Astrocyte (in vitro differentiated cells and primary cell): ENCODE measurements at regions not wholly inside any gene's neighbourhood (a gene's known extent, or its start where the extent isn't known, plus 50 kb on each side); places are given as distances from the start of the nearest gene placed in this dataset.

Source experiments
- CTCF ChIP-seq: IDR thresholded peaks from 2 replicates; pipeline ENCODE4 v1.5.1; 2011; ENCODE audit warnings: low read depth, mild to moderate bottlenecking, inconsistent platforms, low read length, moderate library complexity; ENCODE audit not compliant: insufficient read depth
- EZH2 ChIP-seq: IDR thresholded peaks from 2 replicates; pipeline ENCODE4 v1.6.1; 2012; ENCODE audit warnings: mild to moderate bottlenecking, low read length, inconsistent platforms; ENCODE audit not compliant: insufficient read depth

- no peak for TF ChIP-seq CTCF
- TF ChIP-seq EZH2 = no peak
Measured at GRCh38 chr6:50591135-50591534, 122.2 kb upstream of the TFAP2D start.
